ENCODE measurements at regions not wholly inside any gene's neighbourhood (a gene's known extent, or its start where the extent isn't known, plus 50 kb on each side); places are given as distances from the start of the nearest gene placed in this dataset.

DNA sequence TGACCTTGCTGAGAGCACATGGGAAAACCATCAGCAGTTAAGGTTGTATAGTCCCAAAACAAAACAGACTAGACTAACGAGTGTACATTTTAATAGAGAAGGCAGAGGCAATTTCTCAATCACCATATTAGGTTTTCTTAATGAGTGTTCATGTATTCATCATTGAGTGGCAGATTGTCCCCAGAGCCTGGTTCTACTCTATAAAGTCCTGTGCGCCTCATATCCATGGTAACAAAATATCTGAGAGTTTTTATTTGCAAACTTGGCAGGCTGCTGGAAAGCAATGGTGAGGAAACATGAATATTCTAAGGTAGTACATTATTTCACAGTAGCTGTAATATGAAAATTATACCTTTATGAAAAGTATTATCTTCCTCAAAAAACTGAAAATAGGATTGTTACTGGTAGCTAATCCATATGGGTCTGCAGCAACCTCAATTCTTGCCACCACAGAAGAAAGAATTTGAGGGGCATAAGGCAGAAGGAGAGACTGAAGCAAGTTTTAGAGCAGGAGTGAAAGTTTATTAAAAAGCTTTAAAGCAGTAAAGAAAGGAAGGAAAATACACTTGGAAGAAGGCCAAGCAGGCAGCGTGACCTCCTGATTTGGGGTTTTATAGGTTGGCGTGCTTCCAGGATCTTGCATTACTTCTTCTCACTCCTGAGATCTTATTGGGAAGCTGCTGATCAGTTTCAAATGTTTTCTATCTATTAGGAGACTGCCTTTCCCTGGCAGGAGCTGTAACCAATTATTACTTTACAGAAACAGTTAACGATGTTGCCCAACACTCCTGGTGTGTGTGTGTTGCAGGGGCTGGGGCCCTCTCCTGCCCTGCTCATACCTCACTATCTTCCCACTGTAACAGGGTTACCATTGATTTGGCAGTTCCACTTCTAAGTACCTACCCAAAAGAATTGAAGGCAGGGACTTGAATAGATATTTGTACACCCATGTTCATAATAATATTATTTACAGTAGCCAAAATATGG is 154.0 kb upstream of the NUDT4 start:
- Histone ChIP-seq H3K27me3 (ENCODE audit: insufficient read depth, low read length) (no peaks in the 10 kb centered on the region), H3K79me2 (ENCODE audit: insufficient read depth, low read length) (no peaks in the 10 kb centered on the region), H4K20me1 (ENCODE audit: insufficient read depth, low read length) (no peaks in the 10 kb centered on the region), H3K36me3 (ENCODE audit: insufficient read depth, low read length) (no peaks in the 10 kb centered on the region), H3K4me2 (ENCODE audit: insufficient read depth, low read length) (no peak overlapping the region), H3K4me3 (ENCODE audit: insufficient read depth, low read length) (no peak overlapping the region), H2AFZ (ENCODE audit: low read length) (no peak overlapping the region), H3K27ac (ENCODE audit: low read depth, low read length) (no peak overlapping the region), H3K4me1 (ENCODE audit: insufficient read depth, low read length) (peaks cover 8% of the 10 kb centered on the region), H3K9me3 (ENCODE audit: low read depth, low read length) (no peaks in the 10 kb centered on the region)
- no peak for DNase-seq (ENCODE audit: insufficient read length, low spot score, missing footprints)
- TF ChIP-seq, protein P1, sequence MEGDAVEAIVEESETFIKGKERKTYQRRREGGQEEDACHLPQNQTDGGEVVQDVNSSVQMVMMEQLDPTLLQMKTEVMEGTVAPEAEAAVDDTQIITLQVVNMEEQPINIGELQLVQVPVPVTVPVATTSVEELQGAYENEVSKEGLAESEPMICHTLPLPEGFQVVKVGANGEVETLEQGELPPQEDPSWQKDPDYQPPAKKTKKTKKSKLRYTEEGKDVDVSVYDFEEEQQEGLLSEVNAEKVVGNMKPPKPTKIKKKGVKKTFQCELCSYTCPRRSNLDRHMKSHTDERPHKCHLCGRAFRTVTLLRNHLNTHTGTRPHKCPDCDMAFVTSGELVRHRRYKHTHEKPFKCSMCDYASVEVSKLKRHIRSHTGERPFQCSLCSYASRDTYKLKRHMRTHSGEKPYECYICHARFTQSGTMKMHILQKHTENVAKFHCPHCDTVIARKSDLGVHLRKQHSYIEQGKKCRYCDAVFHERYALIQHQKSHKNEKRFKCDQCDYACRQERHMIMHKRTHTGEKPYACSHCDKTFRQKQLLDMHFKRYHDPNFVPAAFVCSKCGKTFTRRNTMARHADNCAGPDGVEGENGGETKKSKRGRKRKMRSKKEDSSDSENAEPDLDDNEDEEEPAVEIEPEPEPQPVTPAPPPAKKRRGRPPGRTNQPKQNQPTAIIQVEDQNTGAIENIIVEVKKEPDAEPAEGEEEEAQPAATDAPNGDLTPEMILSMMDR (IDR thresholded peaks at IDR 0.05; ENCODE audit: extremely low read depth, low read depth, low read length), result no peak

DNA sequence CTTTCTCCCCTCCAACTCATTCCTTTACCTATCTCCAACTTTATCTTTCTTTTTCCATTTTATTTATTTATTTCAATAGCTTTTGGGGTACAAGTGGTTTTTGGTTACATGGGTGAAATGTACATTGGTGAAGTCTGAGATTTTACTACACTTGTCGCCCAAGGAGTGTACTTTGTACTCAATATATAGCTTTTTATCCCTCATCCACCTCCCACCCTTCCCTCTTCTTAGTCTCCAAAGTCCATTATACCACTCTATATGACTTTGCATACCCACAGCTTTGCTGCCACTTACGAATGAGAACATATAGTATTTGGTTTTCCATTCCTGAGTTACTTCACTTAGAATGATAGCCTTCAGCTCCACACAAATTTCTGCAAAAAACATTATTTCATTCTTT is 152.6 kb upstream of the NUDT4 start:
- H3K9me3 ChIP-seq (ENCODE audit: low read depth, low read length), result no peaks in the 10 kb centered on the region
- H3K4me2 ChIP-seq (ENCODE audit: insufficient read depth, low read length), result no peak overlapping the region
- TF ChIP-seq, protein P1 (IDR thresholded peaks at IDR 0.05; ENCODE audit: extremely low read depth, low read depth, low read length), result no peak
- no peaks in the 10 kb centered on the region for H4K20me1 ChIP-seq (ENCODE audit: insufficient read depth, low read length)
- no peak overlapping the region for H3K4me3 ChIP-seq (ENCODE audit: insufficient read depth, low read length)
- H3K79me2 ChIP-seq (ENCODE audit: insufficient read depth, low read length), result no peaks in the 10 kb centered on the region
- no peak for DNase-seq (ENCODE audit: insufficient read length, low spot score, missing footprints)
- H3K36me3 ChIP-seq (ENCODE audit: insufficient read depth, low read length), result no peaks in the 10 kb centered on the region
- no peak overlapping the region for H3K27ac ChIP-seq (ENCODE audit: low read depth, low read length)
- no peak overlapping the region for H2AFZ ChIP-seq (ENCODE audit: low read length)
- no peaks in the 10 kb centered on the region for H3K27me3 ChIP-seq (ENCODE audit: insufficient read depth, low read length)
- peaks cover 18% of the 10 kb centered on the region for H3K4me1 ChIP-seq (ENCODE audit: insufficient read depth, low read length)

DNA sequence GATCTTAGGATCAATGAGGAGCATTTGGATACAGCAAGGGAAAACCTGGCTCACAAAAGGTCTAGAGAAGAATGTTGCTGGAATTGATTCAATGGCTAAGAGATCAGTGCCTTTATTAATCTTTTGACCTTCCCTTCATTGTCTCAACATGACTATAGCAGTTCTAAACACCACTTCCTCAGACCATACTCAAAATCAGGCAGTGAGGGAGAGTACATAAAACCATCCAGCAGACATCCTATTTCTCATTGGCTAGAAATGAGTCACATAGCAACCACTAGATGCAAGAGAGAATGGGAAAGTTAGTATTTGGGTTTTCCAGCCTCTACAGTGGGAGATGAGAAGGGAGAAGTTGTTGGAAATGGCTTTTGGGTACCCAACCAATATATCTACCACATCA is 151.4 kb upstream of the NUDT4 start:
- DNase-seq (ENCODE audit: insufficient read length, low spot score, missing footprints), result no peak
- H3K4me2 ChIP-seq (ENCODE audit: insufficient read depth, low read length), result no peak overlapping the region

More for the DNA sequence above, 151.4 kb upstream of the NUDT4 start:
- Histone ChIP-seq H3K36me3 (ENCODE audit: insufficient read depth, low read length) (no peaks in the 10 kb centered on the region), H2AFZ (ENCODE audit: low read length) (no peak overlapping the region), H3K79me2 (ENCODE audit: insufficient read depth, low read length) (no peaks in the 10 kb centered on the region), H4K20me1 (ENCODE audit: insufficient read depth, low read length) (no peaks in the 10 kb centered on the region), H3K4me1 (ENCODE audit: insufficient read depth, low read length) (peaks cover 18% of the 10 kb centered on the region), H3K4me3 (ENCODE audit: insufficient read depth, low read length) (no peak overlapping the region), H3K27me3 (ENCODE audit: insufficient read depth, low read length) (no peaks in the 10 kb centered on the region), H3K27ac (ENCODE audit: low read depth, low read length) (no peak overlapping the region), H3K9me3 (ENCODE audit: low read depth, low read length) (no peaks in the 10 kb centered on the region)
- TF ChIP-seq, protein P1 (IDR thresholded peaks at IDR 0.05; ENCODE audit: extremely low read depth, low read depth, low read length), result no peak

Data from osteoblast (primary cell).